ENCODE measurements at regions not wholly inside any gene's neighbourhood (a gene's known extent, or its start where the extent isn't known, plus 50 kb on each side); places are given as distances from the start of the nearest gene placed in this dataset.

DNA sequence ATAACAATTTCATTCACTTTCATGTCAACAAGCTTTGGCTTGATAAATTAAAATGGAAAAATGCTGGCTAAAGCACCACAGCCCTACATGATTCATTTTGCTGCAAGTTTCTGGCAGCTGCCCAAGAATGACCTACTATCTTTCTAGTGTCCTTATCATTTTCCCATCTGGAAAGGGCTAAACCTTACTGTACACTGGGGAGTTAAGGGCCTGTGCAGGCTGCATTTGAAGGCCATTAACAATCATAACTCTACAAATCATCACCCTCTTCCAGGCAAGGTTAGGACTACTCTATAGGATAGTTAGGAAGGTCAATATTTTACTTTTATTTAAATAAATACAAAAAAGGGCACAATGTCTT lies 579.7 kb upstream of the ZNF608 start:
- peak; percentile 42 for DNase-seq (ENCODE audit: low read depth)

DNA sequence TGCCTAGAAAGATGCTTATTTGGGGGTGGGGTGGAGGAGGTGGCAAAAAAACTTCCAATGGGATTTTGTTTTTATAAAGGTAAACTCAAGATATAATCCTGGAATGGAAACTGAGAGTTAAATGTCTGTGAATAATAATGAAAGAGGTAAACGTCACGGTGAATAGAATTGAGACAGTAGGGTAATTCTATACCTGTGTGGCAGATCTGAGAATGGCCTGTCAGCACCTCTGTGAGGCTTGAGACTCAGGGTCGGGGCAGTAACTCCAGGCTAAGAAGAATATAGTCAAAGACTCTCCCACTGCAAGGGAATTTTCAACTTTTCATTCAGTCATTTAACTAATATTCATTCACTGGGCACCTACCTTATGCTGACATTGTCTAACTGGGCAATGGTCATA lies 581.2 kb upstream of the ZNF608 start:
- no peak for DNase-seq (ENCODE audit: low read depth)

DNA sequence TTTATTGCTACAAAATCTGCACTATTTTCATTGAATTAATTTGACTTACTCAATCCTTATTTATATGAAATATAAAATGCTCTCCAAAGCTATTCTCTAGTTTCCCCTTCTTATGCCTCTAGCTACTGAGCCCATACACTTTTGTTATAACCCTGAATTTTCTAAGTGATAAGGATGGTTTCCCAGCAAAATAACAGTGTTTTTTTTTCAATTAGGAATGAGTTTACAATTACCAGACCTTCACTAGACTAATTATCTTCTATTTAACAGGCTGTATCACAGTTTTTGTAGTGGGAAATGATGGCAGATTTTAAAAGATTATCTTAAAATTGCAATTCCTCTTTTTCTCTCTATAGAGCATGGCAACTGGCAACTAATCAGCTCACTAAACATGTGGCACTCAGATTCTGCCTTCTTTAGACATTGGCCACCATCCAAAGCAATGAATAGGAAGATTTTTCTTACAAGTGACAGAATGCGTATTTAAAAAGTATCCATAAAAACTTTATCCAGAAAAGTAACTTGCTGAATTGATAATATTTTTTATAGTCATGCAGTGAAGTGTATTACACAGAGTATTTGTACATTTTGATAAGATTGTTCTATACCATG lies 585.7 kb upstream of the ZNF608 start:
- no peak for DNase-seq (ENCODE audit: low read depth)

DNA sequence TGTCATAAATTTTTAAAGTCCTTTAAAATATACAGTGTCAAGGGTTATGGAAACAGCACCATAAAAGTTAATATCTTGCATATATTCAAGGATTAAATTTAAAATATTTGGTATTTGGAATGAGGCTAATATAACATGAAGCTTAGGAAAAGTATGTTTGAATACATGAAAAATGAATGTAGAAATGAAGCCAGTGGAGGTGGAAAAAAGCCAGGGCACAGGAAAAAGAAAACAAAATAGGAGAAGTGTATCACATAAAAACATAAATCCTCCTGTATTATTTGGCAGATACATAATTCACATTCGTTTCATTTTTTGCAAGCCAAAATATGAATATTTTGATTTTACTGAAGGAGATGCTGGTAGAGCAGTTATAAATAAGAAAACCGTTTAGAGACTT lies 587.0 kb upstream of the ZNF608 start:
- no peak for DNase-seq (ENCODE audit: low read depth)

DNA sequence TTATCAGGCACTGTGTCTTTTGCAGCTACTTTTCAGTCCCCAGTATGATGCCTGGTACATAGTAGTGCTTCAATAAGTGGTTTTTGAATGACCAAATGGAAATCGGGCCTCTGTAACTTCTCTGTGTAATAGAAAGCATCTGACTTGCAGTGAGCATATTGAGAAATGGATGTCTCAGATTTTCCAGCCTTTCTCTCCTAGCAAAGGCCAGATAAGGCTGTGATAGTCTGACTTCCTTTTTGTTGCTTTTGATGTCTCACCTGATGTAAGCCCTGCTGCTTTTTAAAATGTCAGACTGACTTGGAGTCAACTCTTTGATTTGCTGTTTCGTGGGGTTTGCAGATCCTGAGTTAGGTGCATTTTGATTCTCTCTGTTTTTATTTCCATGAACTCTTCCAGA lies 590.0 kb upstream of the ZNF608 start:
- no peak for DNase-seq (ENCODE audit: low read depth)

DNA sequence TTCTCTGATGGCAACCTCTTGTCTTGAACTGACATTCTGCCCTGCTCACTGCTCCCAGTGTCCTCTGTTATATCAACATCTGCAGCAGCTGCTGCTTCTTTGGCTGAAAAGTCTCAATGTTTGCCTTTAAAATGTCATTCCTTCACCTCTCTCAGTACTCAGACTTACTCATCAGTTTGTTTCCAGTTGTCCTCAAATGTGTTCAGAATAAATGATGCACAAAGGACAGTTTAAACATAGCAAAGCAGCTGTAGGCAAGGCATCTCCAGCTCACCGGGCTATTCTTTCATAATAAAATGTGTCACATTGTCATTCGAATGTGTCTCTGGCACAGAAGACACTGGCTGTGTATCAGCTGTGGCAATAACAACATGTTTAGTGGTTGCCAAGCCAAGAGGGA lies 590.9 kb upstream of the ZNF608 start:
- DNase-seq (ENCODE audit: low read depth): no peak

DNA sequence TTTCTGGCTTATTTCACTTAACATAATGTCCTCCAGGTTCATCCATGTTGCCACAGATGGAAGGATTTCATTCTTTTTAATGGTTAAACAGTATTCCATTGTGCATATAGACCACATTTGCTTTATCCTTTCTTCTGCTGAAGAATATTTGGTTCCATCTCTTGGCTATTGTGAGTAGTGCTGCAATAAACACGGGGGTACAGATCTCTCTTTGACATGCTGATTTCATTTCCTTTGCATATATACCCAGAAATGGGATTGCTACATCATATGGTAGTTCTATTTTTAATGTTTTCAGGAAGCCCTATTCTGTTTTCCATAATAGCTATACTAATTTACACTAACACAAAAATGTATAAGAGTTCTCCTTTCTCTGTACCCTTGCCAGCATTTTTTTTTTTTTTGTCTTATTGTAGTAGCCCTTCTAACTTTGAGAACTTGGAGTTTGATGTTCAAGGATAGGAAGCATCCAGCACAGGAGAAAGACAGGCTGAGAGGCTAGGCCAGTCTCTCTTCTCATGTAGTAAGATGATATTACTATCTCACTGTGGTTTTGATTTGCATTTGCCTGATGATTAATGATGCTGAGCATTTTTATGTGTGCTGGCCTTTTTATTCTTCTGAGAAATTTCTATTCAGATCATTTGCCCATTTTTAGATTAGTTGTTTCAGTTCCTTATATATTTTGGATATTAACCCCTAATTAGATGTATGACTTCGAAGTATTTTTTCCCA lies 592.2 kb upstream of the ZNF608 start:
- DNase-seq (ENCODE audit: low read depth): no peak

DNA sequence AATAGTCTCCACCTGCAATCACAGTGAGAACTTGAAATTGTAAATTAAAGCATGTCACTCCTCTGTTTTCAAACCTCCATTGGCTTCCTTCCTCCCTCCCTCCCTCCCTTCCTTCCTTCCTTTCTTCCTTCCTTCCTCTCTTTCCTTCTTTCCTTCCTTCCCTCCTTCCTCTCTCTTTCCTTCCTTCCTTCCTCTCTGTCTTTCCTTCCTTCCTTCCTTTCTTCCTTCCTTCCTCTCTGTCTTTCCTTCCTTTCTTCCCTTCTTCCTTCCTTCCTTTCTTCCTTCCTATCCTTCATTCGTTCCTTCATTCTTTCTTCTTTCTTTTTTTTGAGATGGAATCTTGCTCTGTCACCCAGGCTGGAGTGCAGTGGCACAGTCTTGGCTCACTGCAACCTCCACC lies 595.0 kb upstream of the ZNF608 start:
- no peak for DNase-seq (ENCODE audit: low read depth)

DNA sequence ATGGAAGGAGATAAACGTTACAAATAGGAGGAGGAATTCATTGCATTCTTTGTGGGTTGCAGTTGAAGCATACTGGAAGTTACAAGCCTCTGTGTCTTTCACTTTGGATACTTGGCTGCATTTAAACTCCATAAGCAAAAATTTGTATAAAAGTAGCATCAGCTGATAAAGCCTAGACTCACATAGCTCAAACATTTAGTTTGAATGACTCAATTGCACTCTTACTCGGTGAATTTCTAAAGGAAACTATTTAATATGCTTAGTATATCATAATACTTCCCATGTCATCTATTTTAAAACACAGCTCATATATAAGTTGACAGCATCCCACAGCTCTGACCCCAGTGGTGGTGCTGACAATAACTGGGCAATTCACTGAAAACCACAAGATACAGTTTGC lies 596.6 kb upstream of the ZNF608 start:
- DNase-seq (ENCODE audit: low read depth): no peak

DNA sequence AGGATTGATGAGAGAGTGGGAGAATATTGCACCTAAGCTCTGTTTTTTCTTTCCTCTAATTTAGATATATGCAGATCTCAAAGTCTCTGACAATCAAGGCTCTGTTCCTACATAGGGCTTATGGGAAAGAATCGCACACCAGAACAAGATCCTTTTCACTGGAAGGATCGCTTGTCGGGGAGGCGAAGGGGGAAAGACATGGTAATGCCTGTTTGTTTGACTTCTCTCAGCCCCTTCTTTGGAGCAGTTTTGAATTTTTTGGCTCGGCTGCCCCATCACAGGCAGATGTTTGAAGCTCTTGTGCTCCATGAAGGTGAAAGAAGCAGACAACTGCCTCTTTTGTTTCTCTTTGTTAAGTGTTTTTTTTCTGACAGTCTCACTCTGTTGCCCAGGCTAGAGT lies 599.9 kb upstream of the ZNF608 start:
- DNase-seq (ENCODE audit: low read depth): no peak

DNA sequence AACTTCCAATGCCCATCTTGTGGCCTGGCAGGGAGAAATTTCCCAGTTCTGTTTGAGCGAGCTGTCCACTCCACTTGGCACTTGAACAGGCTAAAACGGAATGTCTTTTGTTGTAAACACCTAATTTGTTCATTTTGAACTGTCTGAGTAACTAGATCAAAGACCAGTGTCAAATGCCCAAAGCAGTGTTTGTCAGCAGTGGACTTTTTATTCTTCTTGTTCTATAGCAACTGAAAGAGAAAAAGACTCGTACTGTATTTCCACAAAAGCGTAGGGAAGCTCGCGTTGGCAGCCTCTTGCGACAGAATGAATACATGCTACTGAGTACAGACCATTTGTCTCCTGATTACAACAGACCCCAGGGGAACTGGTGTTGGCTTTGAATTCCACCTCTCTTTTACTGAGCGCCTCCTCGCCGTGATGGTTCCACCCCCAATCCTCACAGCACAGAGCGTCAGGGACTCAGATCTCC lies 601.8 kb upstream of the ZNF608 start:
- DNase-seq (ENCODE audit: low read depth): no peak

DNA sequence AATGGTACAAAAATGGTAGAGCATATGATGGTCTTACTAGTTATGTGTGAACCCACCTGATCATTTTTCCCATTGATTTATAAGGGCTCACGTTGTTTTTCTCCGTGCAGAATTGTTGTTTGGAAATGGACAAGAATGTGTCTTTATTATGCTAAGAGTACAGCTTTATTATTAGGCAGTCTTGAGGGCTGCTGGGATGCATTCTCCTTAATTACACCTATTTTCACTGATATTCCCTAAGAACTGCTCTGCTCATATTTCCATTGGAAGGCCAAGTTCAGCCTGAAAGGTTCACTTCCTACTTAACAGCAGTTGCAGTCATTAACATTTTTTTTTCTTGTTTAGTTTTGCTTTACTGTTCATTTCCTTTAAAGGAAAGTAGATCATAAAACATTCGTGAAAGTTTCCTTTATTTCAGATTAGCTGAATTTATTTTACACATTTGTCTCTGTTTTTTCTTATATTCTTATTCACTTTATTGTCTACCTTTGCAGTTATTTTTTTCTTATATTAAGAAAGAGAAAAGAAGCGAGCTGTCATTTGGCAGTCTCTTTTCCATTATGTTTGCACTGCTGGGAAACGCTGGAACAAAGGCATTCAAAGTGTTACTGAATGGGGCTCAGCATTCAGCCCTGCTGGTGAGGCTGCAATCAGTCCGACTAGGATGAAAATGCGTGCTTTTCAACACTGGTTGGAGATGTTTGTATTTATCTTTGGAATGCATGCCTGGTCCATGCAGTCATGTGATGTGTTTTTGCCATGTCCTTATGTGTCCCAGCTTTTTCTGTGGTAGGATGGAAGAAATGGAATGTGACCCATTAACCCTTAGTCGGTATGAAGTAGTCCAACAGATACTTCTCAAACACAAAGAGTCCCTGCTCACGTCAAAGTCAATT lies 602.7 kb upstream of the ZNF608 start:
- DNase-seq (ENCODE audit: low read depth): no peak

DNA sequence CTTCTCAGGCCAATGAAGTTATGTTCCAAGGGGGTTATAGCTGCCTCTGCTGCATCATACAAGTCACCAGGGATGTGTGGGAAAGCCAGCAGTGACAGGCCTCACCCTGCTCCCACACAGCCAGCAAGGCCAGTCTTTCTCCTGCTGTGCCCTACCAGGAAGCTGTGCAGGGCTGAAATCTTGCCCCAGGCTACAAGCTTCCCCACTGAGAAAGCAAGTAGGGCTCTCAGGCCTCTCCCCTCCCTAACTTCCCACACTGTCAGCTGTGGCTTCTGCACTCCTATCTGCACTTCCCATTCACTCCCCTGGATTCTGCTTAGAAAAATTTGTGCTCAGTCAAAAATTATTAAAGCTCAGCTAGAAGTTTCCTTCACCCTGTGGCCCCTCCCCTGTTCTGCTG lies 611.2 kb upstream of the ZNF608 start:
- DNase-seq (ENCODE audit: low read depth): no peak

DNA sequence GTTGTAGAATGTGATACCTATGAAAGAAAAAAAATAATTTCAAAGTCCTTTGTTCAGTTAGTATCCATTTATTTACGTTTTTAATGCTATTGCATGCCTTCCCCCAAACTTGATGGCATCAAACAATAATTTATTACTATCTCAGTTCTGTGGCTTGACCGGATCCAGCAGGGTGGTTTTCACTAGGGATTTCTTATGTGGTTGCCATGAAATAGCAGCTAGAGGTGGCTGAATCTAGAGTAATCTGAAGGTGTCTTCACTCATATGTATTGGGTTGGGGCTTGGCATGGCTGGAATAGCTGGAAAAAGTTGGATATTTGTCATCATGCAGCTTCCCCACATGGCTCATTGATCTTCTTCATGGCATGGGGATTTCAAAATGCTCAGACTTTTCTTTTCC lies 619.3 kb upstream of the ZNF608 start:
- no peak for DNase-seq (ENCODE audit: low read depth)

DNA sequence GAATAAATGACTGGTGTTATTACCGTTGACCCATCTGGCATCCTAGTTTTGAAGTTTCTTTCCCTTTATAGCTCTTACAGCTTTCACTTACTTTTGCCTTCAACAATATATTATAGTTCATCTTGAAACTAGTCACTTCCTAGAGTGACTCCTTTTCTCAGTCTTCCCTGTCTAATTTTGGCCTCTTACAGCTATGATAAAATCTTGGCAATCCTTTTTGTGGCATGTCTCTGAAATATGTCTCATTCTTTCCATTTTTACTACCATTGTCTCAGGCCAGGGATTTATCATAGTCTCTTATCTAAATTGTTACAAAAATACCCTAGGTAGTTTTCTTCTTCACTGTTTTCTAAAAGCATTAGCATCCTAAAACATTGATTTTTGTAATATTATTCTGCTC lies 621.3 kb upstream of the ZNF608 start:
- no peak for DNase-seq (ENCODE audit: low read depth)

DNA sequence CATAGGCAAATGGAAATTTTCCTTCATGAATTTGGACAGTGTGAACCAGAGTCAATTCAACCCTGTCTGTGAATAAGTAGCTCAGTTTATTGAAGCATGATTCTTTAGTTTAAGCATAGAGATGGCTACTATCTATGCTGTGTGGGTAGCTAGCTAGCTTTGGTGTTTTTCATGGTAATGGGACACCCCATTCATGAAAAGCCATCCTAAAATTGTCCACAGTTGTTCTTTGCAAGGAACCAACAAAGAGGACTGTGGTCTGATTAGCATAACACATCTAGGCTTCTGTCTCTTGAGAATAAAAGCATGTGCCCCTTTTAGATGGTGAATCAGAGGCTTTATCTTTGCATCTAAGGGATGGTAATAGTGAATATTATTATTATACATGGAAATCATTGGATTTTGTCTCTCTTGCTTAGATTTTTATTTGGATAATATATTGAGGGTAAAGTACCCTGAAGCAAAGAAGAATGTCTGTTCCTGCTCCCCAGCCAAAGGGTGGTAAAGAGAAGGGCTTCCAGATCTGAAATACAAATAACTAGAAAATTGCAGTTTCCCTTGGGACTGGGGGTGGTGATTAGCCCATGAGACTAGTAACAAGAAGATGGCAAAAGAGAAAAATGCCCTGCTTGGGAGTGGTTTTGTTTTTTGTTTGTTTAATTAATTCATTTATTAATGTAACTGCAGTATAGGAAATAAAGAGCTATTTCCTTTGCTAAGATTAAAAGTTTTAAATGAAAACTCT lies 624.2 kb upstream of the ZNF608 start:
- no peak for DNase-seq (ENCODE audit: low read depth)

DNA sequence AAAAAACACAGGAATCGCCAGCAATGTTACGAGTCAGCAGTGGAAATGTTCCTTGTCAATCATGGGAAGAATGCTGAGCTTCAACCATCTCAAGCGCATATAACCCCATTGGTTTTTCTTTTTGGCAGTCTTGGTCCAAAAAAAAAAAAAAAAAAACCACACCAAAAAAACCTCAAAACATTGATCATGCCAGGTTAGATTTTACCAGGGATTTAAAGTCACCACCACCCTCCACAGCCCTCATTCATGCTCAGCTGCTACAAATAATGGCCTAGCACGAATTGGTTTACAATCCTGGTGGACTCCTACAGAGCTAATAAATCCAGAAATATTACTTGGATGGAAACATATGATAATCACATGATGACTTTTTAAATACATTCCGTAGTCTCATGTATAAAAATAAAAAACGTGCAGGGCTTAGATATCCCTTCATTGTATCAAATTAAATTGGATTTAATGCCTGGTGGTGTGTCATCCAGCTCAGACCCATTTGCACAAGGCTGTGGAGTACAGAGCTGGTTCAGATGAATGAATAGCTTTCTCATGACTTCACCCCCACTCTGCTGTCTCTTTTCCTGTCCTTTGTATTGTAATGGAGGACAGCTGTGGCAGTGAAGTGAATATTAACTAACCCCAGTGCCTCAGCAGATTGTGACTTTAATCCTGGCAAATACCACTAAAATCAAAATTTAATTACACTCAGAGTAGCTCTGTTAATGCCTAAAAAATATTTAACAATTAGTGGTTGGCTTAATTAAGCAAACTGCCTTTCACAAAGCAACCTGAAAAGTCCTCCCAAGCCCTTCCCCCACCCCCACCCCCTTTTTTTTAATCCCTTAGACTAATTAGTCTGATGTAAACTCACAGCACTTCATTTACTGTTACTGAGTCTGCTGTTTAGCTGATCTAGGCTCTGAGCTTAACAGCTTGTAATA lies 626.5 kb upstream of the ZNF608 start:
- DNase-seq (ENCODE audit: low read depth): peak; percentile 8

DNA sequence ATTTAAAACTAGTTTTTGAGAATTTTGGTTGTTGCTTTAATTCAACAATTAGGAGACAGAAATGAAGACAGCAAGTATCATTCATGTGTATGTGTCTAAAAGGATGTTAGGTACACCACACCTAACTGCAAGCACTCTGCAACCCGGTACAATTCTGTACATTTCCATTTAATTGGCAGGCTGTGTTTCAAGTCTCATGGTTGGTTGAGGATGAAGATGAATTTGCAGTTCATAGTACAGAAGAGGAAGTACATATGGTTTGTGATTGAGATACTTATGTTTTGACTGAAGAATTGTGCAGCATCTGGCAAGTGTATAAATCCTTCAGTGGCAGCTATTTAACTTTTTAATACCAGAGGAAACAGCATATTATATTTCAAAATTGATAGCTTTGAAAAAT lies 628.7 kb upstream of the ZNF608 start:
- no peak for DNase-seq (ENCODE audit: low read depth)

DNA sequence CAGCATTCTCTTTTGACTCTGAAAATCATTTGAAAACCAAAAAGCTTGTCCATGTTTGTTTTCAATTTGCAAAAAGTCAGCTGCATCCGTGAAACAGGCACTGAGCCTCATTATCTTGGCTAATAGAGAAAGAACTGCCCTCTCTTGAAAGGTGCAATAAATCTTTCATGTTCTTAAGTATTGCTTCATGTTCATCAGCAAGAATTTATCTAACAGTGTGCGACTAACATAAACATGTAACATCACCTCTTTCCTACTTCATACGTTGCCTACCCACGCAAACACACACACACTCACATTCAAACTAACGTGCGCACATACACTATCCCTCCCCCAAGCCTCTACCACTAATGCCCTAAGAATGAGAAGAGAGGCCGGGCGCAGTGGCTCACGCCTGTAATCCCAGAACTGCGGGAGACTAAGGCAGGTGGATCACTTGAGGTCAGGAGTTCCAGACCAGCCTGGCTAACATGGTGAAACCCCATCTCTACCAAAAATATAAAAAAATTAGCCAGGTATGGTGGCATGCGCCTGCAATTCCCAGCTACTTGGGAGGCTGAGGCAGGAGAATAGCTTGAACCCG lies 629.7 kb upstream of the ZNF608 start:
- DNase-seq (ENCODE audit: low read depth): no peak

DNA sequence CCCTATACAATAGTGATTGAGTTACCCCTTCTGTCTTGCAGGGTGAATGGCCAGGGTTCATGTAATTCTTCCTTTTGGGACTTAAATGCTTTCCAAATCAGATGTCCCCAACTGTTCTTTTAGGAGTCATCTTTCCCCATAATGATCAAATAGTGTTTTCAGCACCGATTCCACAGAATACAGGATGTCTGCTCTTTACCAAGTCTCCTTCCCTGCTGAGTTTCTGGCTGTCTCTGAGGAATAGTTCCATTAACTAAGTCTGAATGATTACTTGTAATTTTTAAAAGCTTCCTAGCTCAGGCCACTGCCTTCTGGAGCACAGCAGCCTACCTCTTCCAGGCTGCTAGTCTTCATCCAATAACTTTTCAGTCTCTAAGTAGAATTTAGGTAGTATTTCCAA lies 630.7 kb upstream of the ZNF608 start:
- DNase-seq (ENCODE audit: low read depth): no peak

DNA sequence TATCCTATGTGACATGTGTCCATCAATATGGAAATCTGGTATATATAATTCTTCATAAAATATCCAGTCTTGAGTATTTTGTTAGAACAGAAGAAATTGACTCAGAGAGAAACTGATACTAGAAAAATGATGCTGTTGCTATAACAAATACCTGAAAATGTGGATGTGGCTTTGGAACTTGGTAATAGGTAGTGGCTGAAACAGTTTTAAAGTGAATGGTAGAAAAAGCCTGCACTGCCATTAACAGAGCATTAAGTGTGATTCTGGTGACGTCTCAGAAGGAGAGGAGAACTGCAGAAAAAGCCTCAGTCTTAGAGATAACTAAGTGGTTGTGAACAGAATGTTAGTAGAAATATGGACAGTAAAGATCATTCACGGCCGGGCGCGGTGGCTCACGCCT lies 634.9 kb upstream of the ZNF608 start:
- no peak for DNase-seq (ENCODE audit: low read depth)

Measured in fibroblast of the conjunctiva (primary cell).